ENCODE measurements at regions not wholly inside any gene's neighbourhood (a gene's known extent, or its start where the extent isn't known, plus 50 kb on each side); places are given as distances from the start of the nearest gene placed in this dataset.

DNA sequence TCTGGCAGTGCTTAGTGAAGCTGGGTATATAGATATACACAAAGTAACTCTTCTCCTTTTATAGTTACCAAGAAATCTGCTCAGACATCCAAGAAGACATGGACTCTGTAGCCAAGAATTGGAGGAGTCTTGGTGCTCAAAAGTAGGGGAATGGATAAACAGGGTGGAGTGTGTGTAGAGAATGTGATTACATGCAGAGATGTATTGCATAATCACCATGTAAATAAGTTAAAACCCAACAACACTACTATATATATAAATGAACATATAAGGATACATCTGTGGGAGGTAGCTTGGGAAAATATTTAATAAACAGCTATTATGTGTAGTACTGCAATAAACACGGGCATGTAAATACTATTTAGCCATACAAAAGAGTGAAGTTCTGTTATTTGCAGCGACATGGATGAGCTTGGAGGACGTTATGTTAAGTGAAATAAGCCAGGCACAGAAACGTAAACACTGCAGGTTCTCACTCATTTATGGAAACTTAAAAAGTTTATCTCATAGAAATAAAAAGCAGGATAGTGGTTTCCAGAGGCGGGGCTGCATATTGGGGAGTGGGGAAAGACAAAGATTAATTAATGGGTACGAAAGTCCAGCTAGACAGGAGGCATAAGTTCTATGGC lies 207.5 kb downstream of the TENT4A start:
- no peaks in the 10 kb centered on the region for H3K9me3 ChIP-seq (ENCODE audit: low read length)
- POLR2A ChIA-PET: interaction anchor here (0.7 kb wide), 2 partner anchors 11 to 12 kb away, joined by 3 to 6 read pairs; no protein-coding TSS in a partner anchor
- H3K9me2 ChIP-seq (ENCODE audit: insufficient read depth, low read length): no peaks in the 10 kb centered on the region
- intact Hi-C loops (cut with micrococcal nuclease; ENCODE audit: unreplicated experiment): no loop called here
- H3K4me2 ChIP-seq (ENCODE audit: low read length): no peak overlapping the region
- no TSS peak for BruUV-seq (replicated peaks)
- H3K4me3 ChIP-seq (ENCODE audit: low read depth, low read length, poor library complexity, severe bottlenecking): no peak overlapping the region
- no peaks in the 10 kb centered on the region for H3K79me2 ChIP-seq (ENCODE audit: insufficient read depth, low read depth, low read length)
- CTCF ChIA-PET (ENCODE audit: unreplicated experiment): no interaction called here
- H3K36me3 ChIP-seq (ENCODE audit: insufficient read depth, low read length): no peaks in the 10 kb centered on the region
- DNase-seq (ENCODE audit: low spot score): no peak
- no peak for TF ChIP-seq EZH2phosphoT487 (IDR thresholded peaks at IDR 0.05; ENCODE audit: borderline replicate concordance, low read depth, low read length)
- TF ChIP-seq, protein P1, sequence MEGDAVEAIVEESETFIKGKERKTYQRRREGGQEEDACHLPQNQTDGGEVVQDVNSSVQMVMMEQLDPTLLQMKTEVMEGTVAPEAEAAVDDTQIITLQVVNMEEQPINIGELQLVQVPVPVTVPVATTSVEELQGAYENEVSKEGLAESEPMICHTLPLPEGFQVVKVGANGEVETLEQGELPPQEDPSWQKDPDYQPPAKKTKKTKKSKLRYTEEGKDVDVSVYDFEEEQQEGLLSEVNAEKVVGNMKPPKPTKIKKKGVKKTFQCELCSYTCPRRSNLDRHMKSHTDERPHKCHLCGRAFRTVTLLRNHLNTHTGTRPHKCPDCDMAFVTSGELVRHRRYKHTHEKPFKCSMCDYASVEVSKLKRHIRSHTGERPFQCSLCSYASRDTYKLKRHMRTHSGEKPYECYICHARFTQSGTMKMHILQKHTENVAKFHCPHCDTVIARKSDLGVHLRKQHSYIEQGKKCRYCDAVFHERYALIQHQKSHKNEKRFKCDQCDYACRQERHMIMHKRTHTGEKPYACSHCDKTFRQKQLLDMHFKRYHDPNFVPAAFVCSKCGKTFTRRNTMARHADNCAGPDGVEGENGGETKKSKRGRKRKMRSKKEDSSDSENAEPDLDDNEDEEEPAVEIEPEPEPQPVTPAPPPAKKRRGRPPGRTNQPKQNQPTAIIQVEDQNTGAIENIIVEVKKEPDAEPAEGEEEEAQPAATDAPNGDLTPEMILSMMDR (conservative IDR thresholded peaks at IDR 0.05; ENCODE audit: low read length): no peak
- H2AFZ ChIP-seq (ENCODE audit: low read length): no peak overlapping the region
- H3K27ac ChIP-seq (ENCODE audit: low read depth, low read length, poor library complexity, severe bottlenecking): no peak overlapping the region
- no peaks in the 10 kb centered on the region for H3K4me1 ChIP-seq (ENCODE audit: insufficient read depth, low read length, poor library complexity, severe bottlenecking)
- H4K20me1 ChIP-seq (ENCODE audit: insufficient read depth, low read length): no peaks in the 10 kb centered on the region

DNA sequence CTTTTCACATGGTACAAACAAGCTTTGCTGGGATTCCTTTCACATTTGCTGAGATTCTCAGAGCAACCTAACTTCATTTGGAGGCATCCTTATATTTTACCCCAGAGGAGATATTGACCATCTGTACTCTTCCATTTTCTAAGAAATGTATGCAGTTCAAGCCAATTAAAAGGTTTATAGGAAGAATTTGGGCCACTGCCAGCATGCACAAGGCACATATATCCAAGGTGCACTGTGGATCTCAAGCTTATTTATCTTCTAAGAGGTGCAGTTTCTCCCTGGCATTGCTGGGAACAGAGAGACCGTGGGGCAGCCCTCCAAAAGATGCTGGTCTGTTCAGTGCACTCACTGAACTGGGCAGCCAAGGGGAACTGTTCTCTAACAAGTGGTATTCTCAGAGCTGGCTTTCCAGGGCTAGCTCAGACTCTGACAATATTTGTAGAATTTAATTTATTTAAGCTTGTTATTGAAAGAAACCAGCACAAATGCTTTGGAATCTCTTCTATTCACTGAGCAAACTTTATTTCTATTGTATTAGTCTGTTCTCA lies 213.3 kb downstream of the TENT4A start:
- no peak overlapping the region for H3K27ac ChIP-seq (ENCODE audit: low read depth, low read length, poor library complexity, severe bottlenecking)
- no peak overlapping the region for H2AFZ ChIP-seq (ENCODE audit: low read length)
- H3K9me3 ChIP-seq (ENCODE audit: low read length): no peaks in the 10 kb centered on the region
- TF ChIP-seq, protein P1 (conservative IDR thresholded peaks at IDR 0.05; ENCODE audit: low read length): no peak
- no peaks in the 10 kb centered on the region for H3K4me1 ChIP-seq (ENCODE audit: insufficient read depth, low read length, poor library complexity, severe bottlenecking)
- no peak for DNase-seq (ENCODE audit: low spot score)
- no peaks in the 10 kb centered on the region for H4K20me1 ChIP-seq (ENCODE audit: insufficient read depth, low read length)
- H3K9me2 ChIP-seq (ENCODE audit: insufficient read depth, low read length): no peaks in the 10 kb centered on the region
- POLR2A ChIA-PET: no interaction called here
- H3K79me2 ChIP-seq (ENCODE audit: insufficient read depth, low read depth, low read length): no peaks in the 10 kb centered on the region
- BruUV-seq (replicated peaks): no TSS peak
- H3K4me2 ChIP-seq (ENCODE audit: low read length): no peak overlapping the region
- H3K36me3 ChIP-seq (ENCODE audit: insufficient read depth, low read length): no peaks in the 10 kb centered on the region
- intact Hi-C loops (cut with micrococcal nuclease; ENCODE audit: unreplicated experiment): no loop called here
- CTCF ChIA-PET (ENCODE audit: unreplicated experiment): no interaction called here
- no peak overlapping the region for H3K4me3 ChIP-seq (ENCODE audit: low read depth, low read length, poor library complexity, severe bottlenecking)

DNA sequence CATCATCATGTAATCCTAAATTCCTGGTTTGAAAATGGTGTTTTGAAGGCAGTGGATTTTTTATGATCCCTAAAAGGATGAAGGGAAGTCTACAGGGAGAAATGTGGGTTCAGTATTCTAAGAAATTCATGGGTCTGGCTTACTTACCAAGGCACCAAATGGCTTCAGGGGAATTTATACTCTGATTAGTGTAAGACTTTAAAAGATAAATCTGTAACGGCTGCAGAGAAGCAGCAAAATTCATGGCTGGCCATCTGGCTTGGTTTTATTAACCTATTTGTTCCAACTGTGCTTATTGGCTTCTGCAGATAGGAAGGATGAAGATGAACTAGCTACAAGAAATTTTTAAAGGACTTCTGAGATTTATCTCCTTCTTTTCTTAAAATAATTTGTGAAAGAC lies 222.8 kb downstream of the TENT4A start:
- no peak for TF ChIP-seq EZH2phosphoT487 (IDR thresholded peaks at IDR 0.05; ENCODE audit: borderline replicate concordance, low read depth, low read length)
- TF ChIP-seq, protein P1 (conservative IDR thresholded peaks at IDR 0.05; ENCODE audit: low read length): no peak
- no peak overlapping the region for H3K4me3 ChIP-seq (ENCODE audit: low read depth, low read length, poor library complexity, severe bottlenecking)
- no peak overlapping the region for H2AFZ ChIP-seq (ENCODE audit: low read length)
- no peaks in the 10 kb centered on the region for H3K9me2 ChIP-seq (ENCODE audit: insufficient read depth, low read length)
- ChIA-PET CTCF (ENCODE audit: unreplicated experiment) (no interaction called here), POLR2A (no interaction called here)
- no peaks in the 10 kb centered on the region for H4K20me1 ChIP-seq (ENCODE audit: insufficient read depth, low read length)
- no peaks in the 10 kb centered on the region for H3K4me1 ChIP-seq (ENCODE audit: insufficient read depth, low read length, poor library complexity, severe bottlenecking)
- H3K79me2 ChIP-seq (ENCODE audit: insufficient read depth, low read depth, low read length): no peaks in the 10 kb centered on the region
- H3K36me3 ChIP-seq (ENCODE audit: insufficient read depth, low read length): no peaks in the 10 kb centered on the region
- intact Hi-C loops (cut with micrococcal nuclease; ENCODE audit: unreplicated experiment): no loop called here
- no peak overlapping the region for H3K27ac ChIP-seq (ENCODE audit: low read depth, low read length, poor library complexity, severe bottlenecking)
- H3K4me2 ChIP-seq (ENCODE audit: low read length): no peak overlapping the region
- no peaks in the 10 kb centered on the region for H3K9me3 ChIP-seq (ENCODE audit: low read length)
- no peak for DNase-seq (ENCODE audit: low spot score)
- BruUV-seq (replicated peaks): no TSS peak
